Body of pancreas (tissue), 4 donors: ENCODE measurements at regions not wholly inside any gene's neighbourhood (a gene's known extent, or its start where the extent isn't known, plus 50 kb on each side); places are given as distances from the start of the nearest gene placed in this dataset.

Source experiments
- ATAC-seq: fragments of 150-250 bp; one replicate; pipeline ENCODE4 v1.9.1; 2016
- DNase-seq, 4 donors: peaks; one replicate each; pipeline ENCODE4 v3.0.0-alpha.2; 2019
- H3K27ac ChIP-seq, 4 donors: fragments of 200-600 bp; sonication (generic); 1 replicate in 3 of 4; 2 replicates in 1 of 4; pipeline versions ENCODE4 v1.5.1 to v1.6.1; 2016 to 2019; ENCODE audit warnings: mild to moderate bottlenecking in 1 of 4, mixed read lengths in 1 of 4, moderate library complexity in 1 of 4
- H3K27me3 ChIP-seq, 2 donors: fragments of 200-600 bp; sonication (generic); one replicate each; pipeline ENCODE4 v1.6.0; 2016; ENCODE audit warnings: mild to moderate bottlenecking in 1 of 2
- H3K36me3 ChIP-seq, 2 donors: fragments of 200-600 bp; sonication (generic); replicated peaks in 1 of 2; 2 replicates each; pipeline ENCODE4 v1.5.1; 2016; ENCODE audit warnings: low read depth in 2 of 2; ENCODE audit not compliant: insufficient read depth in 1 of 2
- H3K4me1 ChIP-seq: fragments of 200-600 bp; sonication (generic); one replicate; pipeline ENCODE4 v1.6.0; 2016
- H3K4me3 ChIP-seq, 2 donors: fragments of 200-600 bp; sonication (generic); 1 replicate in 1 of 2; 2 replicates in 1 of 2; pipeline ENCODE4 v1.5.1; 2016 to 2019
- H3K9me3 ChIP-seq, 3 donors: fragments of 200-600 bp; sonication (generic); 1 replicate in 2 of 3; 2 replicates in 1 of 3; pipeline ENCODE4 v1.5.1; 2016
- POLR2A ChIP-seq, 3 donors: fragments of 450-650 bp; IDR thresholded peaks; one replicate each; pipeline ENCODE4 v1.6.1; 2016; ENCODE audit warnings: antibody characterized with exemption in 3 of 3, mild to moderate bottlenecking in 2 of 3
- WGBS, 2 donors: methylation state at CpG; one replicate each; pipeline ENCODE4 v1.1.5; 2017; 5-methylcytosine and 5-hydroxymethylcytosine counted together
- intact Hi-C: fragments of 100-400 bp; cut with DNase I; formaldehyde crosslinking; loops from one replicate; pipeline ENCODE4 v1.15.1; 2023
- TF ChIP-seq, protein P1 (sequence below), 7 experiments: fragments of 450-650 bp in 4 of 7; fragments of 200-600 bp in 3 of 7; sonication (generic) in 3 of 7; IDR thresholded peaks; one replicate each; pipeline ENCODE4 v1.5.1; 2016 to 2019; ENCODE audit warnings: antibody characterized with exemption in 7 of 7

DNA sequence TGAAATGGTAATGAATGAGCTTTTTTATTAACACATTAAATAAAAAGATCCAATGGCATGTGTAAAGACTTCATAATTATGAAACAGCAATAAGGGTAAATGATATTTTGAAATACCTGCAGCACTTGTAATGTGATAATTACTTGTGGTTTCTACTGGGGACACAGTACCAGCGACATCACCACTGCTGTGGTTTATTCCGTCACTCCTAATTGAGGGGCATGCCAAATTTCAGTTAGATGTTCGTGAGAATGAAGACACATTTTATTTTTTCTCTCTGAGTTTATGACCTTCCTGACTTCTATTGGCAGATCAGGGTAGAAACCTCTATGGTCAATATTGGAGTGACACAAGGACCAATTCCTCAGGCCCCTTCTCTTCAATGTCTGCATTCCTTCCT, 131.9 kb upstream of the XYLT1 start:
- no peak overlapping the region for H3K27ac ChIP-seq
- H3K9me3 ChIP-seq, result no peaks in the 10 kb centered on the region
- 50 to 52% methylated on average over 3 of the region's 3 CpGs for WGBS, 2 donors
- DNase-seq, result no peak
- no peak for ATAC-seq
- H3K4me1 ChIP-seq, result no peaks in the 10 kb centered on the region
- H3K27me3 ChIP-seq, result no peaks in the 10 kb centered on the region
- H3K4me3 ChIP-seq, result no peak overlapping the region
- no peak for TF ChIP-seq POLR2A (IDR thresholded peaks at IDR 0.05)
- TF ChIP-seq, protein P1, sequence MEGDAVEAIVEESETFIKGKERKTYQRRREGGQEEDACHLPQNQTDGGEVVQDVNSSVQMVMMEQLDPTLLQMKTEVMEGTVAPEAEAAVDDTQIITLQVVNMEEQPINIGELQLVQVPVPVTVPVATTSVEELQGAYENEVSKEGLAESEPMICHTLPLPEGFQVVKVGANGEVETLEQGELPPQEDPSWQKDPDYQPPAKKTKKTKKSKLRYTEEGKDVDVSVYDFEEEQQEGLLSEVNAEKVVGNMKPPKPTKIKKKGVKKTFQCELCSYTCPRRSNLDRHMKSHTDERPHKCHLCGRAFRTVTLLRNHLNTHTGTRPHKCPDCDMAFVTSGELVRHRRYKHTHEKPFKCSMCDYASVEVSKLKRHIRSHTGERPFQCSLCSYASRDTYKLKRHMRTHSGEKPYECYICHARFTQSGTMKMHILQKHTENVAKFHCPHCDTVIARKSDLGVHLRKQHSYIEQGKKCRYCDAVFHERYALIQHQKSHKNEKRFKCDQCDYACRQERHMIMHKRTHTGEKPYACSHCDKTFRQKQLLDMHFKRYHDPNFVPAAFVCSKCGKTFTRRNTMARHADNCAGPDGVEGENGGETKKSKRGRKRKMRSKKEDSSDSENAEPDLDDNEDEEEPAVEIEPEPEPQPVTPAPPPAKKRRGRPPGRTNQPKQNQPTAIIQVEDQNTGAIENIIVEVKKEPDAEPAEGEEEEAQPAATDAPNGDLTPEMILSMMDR (IDR thresholded peaks at IDR 0.05), result no peak
- no peaks in the 10 kb centered on the region for H3K36me3 ChIP-seq
- intact Hi-C loops, result no loop called here

DNA sequence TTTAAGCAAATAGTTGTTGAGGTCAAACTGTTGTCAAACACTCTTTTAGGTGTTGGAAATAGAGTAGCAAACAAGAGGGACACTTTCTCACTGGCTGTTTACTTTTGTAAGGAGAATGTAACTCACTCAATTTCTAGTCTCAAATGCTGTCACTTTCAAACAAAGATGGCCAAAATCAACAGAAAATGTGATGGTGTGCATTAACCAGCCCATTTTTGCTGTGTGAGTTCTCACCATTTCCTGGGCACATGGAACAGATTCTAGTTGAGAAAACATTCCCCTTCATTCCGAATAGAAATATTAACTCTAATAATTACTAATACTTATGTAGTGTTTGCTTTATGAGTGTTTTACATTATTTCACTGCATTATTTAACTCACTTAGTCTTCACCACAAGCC, 128.2 kb upstream of the XYLT1 start:
- intact Hi-C loops, result no loop called here
- Histone ChIP-seq H3K4me1 (no peaks in the 10 kb centered on the region), H3K9me3 (no peaks in the 10 kb centered on the region), H3K27me3 (no peaks in the 10 kb centered on the region), H3K4me3 (no peak overlapping the region), H3K27ac (no peak overlapping the region), H3K36me3 (no peaks in the 10 kb centered on the region)
- 81 to 87% methylated on average over 1 of the region's 1 CpG for WGBS, 2 donors
- no peak for TF ChIP-seq POLR2A (IDR thresholded peaks at IDR 0.05)
- DNase-seq, result no peak
- no peak for ATAC-seq

DNA sequence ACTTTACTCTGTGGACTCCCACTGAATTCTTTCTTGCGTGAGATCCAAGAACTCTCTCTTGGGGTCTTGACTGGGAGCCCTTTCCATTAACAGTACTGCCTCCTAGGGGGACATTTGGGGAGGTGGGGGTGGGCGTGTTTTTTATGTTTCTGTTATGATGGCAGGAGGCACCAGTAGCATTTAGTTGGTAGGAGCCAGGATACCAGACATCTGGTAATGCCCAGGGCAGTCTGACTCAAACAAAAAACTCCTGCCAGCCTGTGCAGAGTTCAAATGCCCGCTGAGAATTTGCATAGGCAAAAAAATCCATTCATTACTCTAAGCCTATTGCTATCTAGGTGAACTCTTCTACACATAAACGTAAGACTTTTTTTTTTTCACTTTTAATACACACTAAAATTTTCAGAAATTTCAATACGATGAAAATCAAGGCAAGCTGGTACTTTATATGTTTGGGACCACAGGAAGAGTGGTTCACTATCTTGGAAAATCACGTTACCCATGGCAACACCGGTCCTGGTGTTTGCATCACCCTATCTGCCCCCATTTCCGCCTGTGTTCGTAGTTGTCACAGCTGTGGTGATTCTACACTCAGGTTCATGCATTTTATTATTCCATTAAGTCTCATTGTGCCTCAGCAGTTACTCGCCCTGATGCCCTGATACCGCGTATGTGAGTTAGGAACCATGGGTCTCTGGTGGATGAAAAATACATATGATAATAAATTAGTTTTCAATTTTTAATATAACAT, 121.1 kb upstream of the XYLT1 start:
- H3K27me3 ChIP-seq, result no peaks in the 10 kb centered on the region
- 60 to 67% methylated on average over 12 of the region's 12 CpGs for WGBS, 2 donors
- no peak overlapping the region for H3K27ac ChIP-seq
- H3K36me3 ChIP-seq, result no peaks in the 10 kb centered on the region
- intact Hi-C loops, result no loop called here
- DNase-seq (no peak), ATAC-seq (no peak)
- H3K9me3 ChIP-seq, result no peaks in the 10 kb centered on the region
- TF ChIP-seq, protein P1 (IDR thresholded peaks at IDR 0.05), result no peak
- no peak for TF ChIP-seq POLR2A (IDR thresholded peaks at IDR 0.05)
- no peaks in the 10 kb centered on the region for H3K4me1 ChIP-seq
- H3K4me3 ChIP-seq, result no peak overlapping the region

DNA sequence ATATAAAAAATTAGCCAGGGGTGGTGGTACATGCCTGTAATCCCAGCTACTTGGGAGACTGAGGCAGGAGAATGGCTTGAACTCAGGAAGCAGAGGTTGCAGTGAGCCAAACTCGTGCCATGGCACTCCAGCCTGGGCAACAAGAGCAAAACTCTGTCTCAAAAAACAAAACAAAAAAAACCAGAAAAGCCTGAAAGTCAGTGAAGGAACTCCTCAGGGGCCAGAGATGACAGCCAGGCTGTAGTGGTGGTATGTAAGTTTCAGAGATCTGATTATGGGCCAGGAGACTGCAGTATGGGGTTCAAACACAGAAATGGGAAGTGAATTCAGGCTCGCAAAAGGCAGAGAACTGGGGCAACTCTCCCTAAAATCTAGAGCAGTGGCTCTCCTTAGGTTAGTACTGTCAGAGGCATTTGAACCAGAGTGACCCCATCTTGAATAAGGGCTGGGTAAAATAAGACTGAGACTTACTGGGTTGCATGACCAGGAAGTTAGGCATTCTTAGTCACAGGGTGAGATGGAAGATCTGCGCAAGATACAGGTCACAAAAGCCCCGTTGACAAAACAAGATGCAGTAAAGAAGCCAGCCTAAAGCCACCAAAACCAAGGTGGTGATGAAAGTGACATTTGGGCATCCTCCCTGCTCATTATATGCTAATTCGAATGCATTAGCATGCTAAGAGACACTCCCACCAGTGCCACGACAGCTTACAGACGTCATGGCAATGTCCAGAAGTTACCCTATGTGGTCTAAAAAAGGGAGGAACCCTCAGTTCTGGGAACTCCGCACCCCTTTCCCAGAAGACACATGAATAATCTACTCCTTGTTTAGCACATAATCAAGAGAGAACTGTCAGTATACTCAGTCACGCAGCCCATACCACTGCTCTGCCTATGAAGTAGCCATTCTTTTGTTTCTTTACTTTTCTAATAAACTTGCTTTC, 120.2 kb upstream of the XYLT1 start:
- TF ChIP-seq, protein P1 (IDR thresholded peaks at IDR 0.05), result no peak
- no peak for TF ChIP-seq POLR2A (IDR thresholded peaks at IDR 0.05)
- no peak overlapping the region for H3K4me3 ChIP-seq
- no peak for DNase-seq
- H3K4me1 ChIP-seq, result no peaks in the 10 kb centered on the region
- WGBS, 2 donors, result 52 to 56% methylated on average over 9 of the region's 9 CpGs
- H3K9me3 ChIP-seq, result no peaks in the 10 kb centered on the region
- H3K27me3 ChIP-seq, result no peaks in the 10 kb centered on the region
- intact Hi-C loops, result no loop called here
- ATAC-seq, result no peak
- H3K27ac ChIP-seq, result no peak overlapping the region
- H3K36me3 ChIP-seq, result no peaks in the 10 kb centered on the region

DNA sequence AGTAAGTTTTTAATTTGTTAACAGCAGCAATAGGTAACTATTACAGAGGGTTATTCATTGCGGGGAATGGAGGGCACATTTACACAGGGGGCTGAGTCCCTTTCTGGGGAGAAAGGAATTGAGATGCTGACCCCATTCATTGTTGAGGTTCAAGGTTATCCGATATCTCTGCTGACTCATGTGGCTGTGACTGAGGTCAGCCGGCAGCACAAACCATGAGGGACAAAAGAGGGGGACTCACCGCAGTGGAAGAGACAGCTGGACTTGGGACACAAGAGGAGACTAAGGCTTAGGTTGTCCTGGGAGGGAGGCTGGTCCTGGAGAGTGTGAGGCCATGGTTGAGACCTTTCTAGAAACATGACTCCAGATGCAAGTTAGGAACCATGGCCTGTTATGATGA, 119.1 kb upstream of the XYLT1 start:
- Histone ChIP-seq H3K36me3 (no peaks in the 10 kb centered on the region), H3K27me3 (no peaks in the 10 kb centered on the region), H3K4me1 (no peaks in the 10 kb centered on the region), H3K9me3 (no peaks in the 10 kb centered on the region), H3K27ac (no peak overlapping the region), H3K4me3 (no peak overlapping the region)
- TF ChIP-seq POLR2A (IDR thresholded peaks at IDR 0.05), result no peak
- TF ChIP-seq, protein P1 (IDR thresholded peaks at IDR 0.05), result no peak
- DNase-seq, result no peak
- no peak for ATAC-seq
- intact Hi-C loops, result no loop called here
- 55 to 57% methylated on average over 4 of the region's 4 CpGs for WGBS, 2 donors
